Fibroblast of the aortic adventitia (primary cell): ENCODE measurements at regions not wholly inside any gene's neighbourhood (a gene's known extent, or its start where the extent isn't known, plus 50 kb on each side); places are given as distances from the start of the nearest gene placed in this dataset.

ENCODE experiments used
- DNase-seq: peaks from one replicate; pipeline ENCODE4 v3.0.0-alpha.2; 2010; ENCODE audit warnings: low read depth
- H3K4me3 ChIP-seq: 2 replicates; pipeline ENCODE4 v1.5.1; 2011; ENCODE audit warnings: low read depth, mild to moderate bottlenecking, control low read depth, low read length, moderate library complexity
- TF ChIP-seq, protein P1 (sequence below): IDR thresholded peaks from 2 replicates; pipeline ENCODE4 v1.5.1; 2011; ENCODE audit warnings: mild to moderate bottlenecking, low read length, control low read depth, inconsistent platforms; ENCODE audit not compliant: insufficient read depth

DNA sequence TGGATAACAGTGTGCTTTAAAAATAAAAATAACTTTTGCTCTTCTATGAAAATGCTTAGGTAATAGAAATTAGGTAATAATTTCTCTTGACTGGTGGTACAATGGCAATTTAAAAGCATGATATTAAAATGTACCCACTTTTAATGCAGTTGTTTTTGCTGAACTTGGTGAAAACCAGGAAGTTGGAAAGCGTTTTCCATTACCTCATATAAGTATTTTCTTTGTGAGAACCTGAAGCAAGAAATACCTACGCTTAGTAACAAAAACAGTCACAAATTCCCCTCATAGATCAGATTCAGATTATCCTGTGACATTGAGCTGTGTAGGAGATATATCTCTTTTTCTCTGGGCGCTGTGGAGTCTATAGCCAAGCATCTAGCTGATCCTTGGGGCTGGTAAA lies 689.0 kb upstream of the FZD8 start:
- H3K4me3 ChIP-seq = no peak overlapping the region
- TF ChIP-seq, protein P1, sequence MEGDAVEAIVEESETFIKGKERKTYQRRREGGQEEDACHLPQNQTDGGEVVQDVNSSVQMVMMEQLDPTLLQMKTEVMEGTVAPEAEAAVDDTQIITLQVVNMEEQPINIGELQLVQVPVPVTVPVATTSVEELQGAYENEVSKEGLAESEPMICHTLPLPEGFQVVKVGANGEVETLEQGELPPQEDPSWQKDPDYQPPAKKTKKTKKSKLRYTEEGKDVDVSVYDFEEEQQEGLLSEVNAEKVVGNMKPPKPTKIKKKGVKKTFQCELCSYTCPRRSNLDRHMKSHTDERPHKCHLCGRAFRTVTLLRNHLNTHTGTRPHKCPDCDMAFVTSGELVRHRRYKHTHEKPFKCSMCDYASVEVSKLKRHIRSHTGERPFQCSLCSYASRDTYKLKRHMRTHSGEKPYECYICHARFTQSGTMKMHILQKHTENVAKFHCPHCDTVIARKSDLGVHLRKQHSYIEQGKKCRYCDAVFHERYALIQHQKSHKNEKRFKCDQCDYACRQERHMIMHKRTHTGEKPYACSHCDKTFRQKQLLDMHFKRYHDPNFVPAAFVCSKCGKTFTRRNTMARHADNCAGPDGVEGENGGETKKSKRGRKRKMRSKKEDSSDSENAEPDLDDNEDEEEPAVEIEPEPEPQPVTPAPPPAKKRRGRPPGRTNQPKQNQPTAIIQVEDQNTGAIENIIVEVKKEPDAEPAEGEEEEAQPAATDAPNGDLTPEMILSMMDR = no peak
- no peak for DNase-seq

DNA sequence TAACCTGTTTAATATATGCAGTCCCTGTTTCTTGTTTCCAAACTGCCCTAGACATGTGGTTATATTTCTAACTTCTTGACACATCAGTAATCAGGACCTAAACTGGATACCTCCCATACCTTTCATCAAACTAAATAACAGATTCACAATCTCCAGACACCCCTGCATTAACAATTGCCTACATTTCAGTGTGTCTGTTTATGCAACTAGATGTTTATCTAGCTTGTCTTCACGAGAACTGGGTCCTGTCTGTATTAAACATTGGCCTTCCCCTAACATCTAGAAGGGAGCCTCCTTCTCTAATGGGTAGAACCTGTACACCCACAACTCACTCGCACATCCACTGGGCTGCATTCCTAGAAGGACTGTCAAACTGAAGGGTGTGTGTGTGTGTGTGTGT lies 683.7 kb upstream of the FZD8 start:
- DNase-seq = no peak
- TF ChIP-seq, protein P1 = no peak
- no peak overlapping the region for H3K4me3 ChIP-seq

DNA sequence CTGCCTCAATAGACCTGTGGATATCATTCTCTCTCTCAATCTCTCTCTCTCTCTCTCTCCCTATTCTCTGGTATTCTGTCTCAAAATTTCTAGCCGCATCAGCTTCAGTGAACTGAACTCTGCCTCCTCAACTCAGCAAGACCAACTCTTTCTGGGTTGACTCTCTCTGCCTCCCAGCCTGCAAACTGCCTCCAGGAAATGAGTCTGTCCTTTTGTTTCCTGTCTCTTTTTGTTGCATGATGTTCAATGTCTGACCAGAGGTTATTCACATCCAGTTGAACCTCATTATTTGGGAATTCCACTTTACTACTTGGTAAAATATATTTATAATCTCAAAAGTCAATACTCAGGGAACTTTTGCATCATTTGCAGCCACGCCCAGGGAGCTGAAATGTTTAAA lies 682.7 kb upstream of the FZD8 start:
- TF ChIP-seq, protein P1 = no peak

DNA sequence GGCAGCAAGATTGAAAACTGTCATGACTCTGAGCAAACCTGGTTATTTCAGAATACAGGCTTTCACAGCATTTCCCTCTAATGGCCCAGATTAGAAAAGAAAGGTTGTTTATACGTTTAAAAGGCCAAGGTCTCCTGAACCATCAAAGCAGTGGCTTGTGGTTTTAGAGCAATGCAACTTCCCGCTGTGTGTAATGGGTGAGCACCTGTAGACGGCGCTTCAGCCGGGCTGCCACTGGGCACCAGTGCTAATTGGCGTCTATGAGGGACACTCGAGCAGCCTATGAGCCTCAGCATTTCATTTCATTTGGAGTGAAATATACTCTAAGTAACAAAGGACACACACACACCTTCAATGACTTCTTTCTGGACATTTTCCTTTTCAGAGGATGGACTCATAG lies 671.0 kb upstream of the FZD8 start:
- H3K4me3 ChIP-seq = no peak overlapping the region
- TF ChIP-seq, protein P1 = no peak
- DNase-seq = no peak

More for the DNA sequence above, 682.7 kb upstream of the FZD8 start:
- DNase-seq = peak; percentile 10
- no peak overlapping the region for H3K4me3 ChIP-seq

DNA sequence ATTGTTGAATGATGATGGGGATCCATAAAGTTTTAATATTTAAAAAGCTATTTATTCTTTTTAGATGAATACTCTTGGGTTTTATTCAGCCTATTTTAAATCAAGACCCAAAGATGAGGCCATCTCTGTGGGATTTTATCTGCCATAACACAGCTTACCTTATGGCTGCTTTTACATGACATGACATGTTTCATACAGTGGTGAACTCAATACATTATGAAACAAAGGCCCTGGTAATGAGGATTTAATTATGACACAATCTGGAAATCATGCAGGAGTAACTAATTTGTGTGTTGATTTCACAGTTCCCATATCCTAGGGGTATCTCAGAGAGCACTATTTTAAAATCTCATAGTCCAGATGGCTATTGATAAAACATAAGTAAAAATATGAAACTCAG lies 661.8 kb upstream of the FZD8 start:
- no peak overlapping the region for H3K4me3 ChIP-seq
- TF ChIP-seq, protein P1 = no peak
- no peak for DNase-seq

DNA sequence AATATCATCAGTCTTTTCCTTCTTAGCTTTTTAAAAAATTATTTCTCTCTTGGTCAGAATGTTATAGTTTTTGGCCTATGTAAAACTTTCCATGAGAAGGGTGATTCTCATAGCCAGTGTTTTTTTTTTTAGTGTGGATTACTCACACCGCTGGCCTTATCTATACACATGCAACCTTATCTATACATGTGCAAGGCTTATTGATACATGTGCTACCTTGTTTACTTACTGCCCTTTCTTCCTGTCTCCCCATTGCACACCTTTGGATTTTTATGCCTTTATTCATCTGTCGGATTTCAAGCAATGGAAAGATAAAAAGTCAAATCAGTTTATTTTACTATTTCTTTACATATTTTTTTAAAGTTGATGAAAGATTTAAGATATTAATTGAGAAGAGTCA lies 660.0 kb upstream of the FZD8 start:
- H3K4me3 ChIP-seq = no peak overlapping the region
- DNase-seq = peak; percentile 6
- TF ChIP-seq, protein P1 = no peak

GRCh38 chr10:36301539-36301938 lies 659.4 kb upstream of the FZD8 start:
- TF ChIP-seq, protein P1 = no peak
- no peak for DNase-seq
- H3K4me3 ChIP-seq = no peak overlapping the region
